ENCODE measurements at regions not wholly inside any gene's neighbourhood (a gene's known extent, or its start where the extent isn't known, plus 50 kb on each side); places are given as distances from the start of the nearest gene placed in this dataset.

GRCh38 chr18:60267391-60268058 lies 105.0 kb downstream of the MC4R start:
- TF ChIP-seq FOXA3 (CRISPR knock-in tag; conservative IDR thresholded peaks at IDR 0.05 in 1 of 2, IDR thresholded peaks at IDR 0.05 in 1 of 2) (no peak), ZEB2 (IDR thresholded peaks at IDR 0.05) (no peak), KLF6 (CRISPR knock-in tag; IDR thresholded peaks at IDR 0.05; ENCODE audit: borderline replicate concordance) (no peak), TRIM25 (IDR thresholded peaks at IDR 0.05; ENCODE audit: borderline replicate concordance) (no peak), PCBP2 (IDR thresholded peaks at IDR 0.05; ENCODE audit: low read depth, low read length, poor library complexity, severe bottlenecking) (no peak), TEAD4 (IDR thresholded peaks at IDR 0.05; ENCODE audit: low read length) (no peak), TEAD4 (CRISPR knock-in tag; IDR thresholded peaks at IDR 0.05; ENCODE audit: borderline replicate concordance) (no peak), CHD4 (IDR thresholded peaks at IDR 0.05; ENCODE audit: insufficient read depth, insufficient replicate concordance, low read depth, low read length, poor library complexity, severe bottlenecking) (no peak)
- TF ChIP-seq, protein P1, sequence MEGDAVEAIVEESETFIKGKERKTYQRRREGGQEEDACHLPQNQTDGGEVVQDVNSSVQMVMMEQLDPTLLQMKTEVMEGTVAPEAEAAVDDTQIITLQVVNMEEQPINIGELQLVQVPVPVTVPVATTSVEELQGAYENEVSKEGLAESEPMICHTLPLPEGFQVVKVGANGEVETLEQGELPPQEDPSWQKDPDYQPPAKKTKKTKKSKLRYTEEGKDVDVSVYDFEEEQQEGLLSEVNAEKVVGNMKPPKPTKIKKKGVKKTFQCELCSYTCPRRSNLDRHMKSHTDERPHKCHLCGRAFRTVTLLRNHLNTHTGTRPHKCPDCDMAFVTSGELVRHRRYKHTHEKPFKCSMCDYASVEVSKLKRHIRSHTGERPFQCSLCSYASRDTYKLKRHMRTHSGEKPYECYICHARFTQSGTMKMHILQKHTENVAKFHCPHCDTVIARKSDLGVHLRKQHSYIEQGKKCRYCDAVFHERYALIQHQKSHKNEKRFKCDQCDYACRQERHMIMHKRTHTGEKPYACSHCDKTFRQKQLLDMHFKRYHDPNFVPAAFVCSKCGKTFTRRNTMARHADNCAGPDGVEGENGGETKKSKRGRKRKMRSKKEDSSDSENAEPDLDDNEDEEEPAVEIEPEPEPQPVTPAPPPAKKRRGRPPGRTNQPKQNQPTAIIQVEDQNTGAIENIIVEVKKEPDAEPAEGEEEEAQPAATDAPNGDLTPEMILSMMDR (IDR thresholded peaks at IDR 0.05 in 2 of 3, conservative IDR thresholded peaks at IDR 0.05 in 1 of 3; ENCODE audit: insufficient read depth in 2 of 3, low read depth in 1 of 3, low read length in 3 of 3): no peak

Data from K562 (cell line).